ENCODE measurements at regions not wholly inside any gene's neighbourhood (a gene's known extent, or its start where the extent isn't known, plus 50 kb on each side); places are given as distances from the start of the nearest gene placed in this dataset.

- DNase-seq = no peak
These were observed 718.0 kb downstream of the EFNB2 start for GRCh38 chr13:105817498-105817897.

DNA sequence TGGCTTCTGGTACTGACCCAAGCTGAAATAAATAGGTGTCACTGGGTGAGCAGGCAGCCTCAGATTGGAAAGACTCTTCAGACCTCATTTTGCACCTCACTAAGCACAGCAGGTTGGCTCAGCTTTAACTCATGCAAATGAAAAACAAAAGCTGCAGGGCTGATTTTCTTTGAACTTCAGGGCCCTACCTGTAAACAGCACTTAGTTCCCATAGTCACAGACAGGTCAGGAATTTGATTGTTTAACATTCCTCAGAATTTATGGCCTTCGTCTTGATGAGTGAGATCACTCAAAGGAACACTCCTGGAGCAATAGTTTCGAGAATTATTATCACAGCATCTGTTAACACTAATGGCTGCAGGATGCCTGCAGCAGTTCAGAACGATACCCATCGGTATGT, 718.5 kb downstream of the EFNB2 start:
- no peak for DNase-seq

GRCh38 chr13:105814902-105815250, 720.6 kb downstream of the EFNB2 start:
- DNase-seq = no peak

- no peak for DNase-seq
These were observed 721.1 kb downstream of the EFNB2 start for GRCh38 chr13:105814219-105814901.

DNA sequence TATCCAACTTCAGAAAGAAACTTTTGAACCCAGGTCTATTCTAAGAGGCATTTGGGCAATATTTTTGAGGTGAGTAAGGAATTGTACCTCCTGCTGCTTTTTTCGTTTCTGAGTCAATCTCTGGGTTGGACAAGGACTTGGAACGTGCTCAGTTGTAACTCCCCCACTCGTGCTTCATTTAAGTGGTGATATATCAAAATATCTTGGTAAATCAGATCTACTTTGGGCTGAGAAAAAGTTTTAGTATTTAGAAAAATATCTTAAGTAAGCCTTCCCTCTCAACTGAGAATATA, 728.9 kb downstream of the EFNB2 start:
- no peak for DNase-seq

DNA sequence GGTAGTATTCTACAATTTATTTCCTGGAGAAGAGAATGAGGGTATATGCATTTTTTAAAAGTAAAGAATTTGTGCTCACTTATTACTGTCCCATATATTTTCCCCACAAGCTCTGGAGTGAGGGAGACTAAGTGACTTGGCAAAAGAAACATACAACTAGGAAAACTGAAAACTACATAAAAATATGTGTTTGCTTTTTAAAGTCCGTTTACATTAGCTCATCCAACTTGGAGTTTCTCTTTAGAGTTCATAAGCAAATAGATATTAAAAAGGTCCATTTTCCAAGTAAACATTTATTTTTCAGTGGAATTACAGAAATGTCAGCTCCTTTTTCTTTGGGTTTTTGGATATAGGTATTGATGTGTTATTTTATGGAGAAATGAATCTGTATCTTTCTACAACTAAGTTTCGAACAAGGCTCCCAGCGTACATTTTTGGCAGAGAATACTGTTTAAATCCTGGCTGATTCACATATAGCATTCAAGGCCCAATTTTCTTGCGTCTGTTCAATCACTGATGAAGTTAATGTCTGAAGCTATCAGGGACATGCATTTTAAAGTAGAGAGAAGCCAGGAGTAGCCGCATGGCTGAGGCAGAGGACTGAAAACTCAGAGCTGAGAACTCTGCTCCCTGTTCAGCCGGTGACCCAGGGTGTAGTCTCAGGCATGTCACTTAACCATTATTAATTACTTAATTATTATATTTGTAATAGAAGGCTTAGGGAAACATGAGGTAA, 729.4 kb downstream of the EFNB2 start:
- DNase-seq = no peak

DNA sequence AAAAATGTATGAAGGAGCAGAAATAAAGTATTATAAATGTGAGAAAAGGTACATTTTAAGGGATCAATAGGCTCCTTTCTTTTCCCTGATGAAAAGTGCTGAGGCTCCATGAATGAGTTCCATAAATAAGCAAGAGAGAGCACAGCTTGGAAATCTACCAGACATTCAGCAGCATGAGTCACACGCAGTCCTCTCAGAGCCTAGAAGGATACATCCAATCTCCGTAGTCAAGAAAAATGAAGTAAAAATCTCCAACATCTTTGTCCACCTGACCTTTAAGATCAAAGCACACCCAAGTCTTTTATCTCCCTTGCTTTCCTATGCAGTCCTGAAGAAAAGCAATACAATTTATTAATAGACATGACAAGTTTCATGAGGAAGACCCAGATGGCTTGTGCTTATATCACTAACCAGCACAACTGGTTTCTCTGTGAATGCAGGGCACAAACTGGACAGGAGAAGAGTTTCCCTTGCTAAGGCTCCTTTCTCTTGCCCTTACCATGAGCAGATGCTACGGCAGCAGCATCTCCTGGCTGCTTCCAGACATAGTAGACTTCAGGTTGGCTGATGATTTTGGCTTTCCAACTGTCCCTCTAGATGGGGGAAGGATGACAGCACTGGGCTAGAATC, 730.8 kb downstream of the EFNB2 start:
- no peak for DNase-seq

DNA sequence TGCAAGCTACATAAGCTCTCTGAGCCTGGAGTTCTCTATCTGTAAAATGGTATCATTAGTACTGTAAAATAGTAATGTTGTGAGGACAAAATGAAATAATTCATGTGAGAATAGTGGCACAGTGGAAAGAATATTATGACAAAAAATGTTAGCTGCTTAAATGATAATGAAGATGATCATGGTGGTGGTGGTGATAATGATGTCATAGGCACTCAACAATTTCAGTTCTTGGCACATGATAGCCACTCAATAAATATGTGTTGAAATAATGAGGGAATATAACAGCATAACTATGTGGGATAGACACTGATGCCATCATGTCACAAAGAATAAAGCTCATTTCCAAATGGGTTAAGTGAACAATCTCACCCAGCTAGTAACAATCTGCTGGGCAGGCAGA, 736.3 kb downstream of the EFNB2 start:
- DNase-seq = no peak

GRCh38 chr13:105798541-105798940, 736.9 kb downstream of the EFNB2 start:
- DNase-seq = no peak

DNA sequence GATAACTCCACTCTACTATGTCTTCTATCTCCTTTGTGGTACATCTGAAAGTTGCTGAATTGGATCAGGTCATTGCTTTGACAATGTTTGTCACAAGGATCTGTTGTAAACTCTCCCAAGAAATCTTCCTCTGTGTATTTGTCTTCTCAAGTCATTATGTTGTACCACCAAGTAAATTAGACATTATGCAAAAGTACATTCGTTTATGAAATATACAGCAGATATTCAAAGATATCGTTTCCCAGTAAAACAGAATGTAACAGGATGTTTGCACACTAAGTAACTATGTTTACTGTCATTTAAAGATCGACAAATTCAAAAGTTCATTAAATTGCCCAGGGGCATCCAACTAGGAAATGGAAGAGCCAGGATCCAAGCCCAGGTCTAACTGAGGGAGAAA, 739.4 kb downstream of the EFNB2 start:
- DNase-seq = no peak

- DNase-seq = no peak
These were observed 744.5 kb downstream of the EFNB2 start for GRCh38 chr13:105790923-105791322.

DNA sequence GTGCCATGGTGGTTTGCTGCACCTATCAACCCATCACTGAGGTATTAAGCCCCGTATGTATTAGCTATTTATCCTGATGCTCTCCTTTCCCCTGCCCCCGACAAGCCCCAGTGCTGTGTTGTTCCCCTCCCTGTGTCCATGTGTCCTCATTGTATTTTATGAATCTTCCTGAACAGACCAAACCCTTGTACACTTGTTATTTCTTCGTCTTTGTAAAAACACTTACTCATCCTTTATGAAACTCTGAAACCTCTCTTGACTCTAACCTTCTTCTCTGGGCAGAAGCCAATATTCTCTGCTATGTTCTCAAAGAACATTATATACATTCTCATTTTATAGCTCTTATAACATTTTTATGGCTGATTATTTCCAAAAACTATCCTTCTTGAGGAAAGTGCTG, 746.9 kb downstream of the EFNB2 start:
- DNase-seq = no peak

DNA sequence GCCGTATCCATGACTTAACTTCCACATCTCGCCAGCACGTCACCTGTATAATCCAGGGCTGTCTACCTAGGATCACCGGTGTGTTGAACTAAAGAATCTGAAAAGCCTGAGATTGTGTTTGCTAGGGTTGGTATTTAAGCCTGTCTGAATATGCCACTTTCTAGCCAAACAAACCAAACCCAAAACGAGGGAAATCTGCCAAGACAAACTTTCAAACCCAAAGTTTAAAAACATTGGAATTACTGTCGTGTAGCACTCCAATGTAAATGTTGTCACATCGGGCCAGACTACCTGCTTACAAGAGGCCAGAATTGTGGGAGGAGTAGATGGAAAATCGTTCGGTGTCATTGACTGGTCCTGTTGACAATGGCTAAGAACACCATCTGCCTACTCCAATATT, 747.8 kb downstream of the EFNB2 start:
- DNase-seq = no peak

GRCh38 chr13:105785436-105785835, 750.0 kb downstream of the EFNB2 start:
- DNase-seq = no peak

DNA sequence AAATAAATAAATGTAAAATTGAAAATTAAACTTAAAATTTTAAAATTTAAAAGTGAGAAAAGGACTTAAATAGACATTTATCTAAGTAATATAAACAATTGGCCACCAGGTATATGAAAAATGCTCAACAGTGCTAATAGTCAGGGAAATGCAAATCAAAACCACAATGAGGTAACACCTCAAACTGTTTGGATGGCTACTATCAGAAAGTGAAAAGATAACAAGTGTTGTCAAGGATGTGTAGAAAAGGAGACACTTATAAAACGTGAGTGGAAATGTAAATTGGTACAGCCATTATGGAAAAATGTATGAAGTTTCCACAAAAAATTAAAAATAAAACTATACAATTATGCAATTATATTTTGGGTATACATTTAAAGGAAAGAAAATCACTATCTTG, 752.2 kb downstream of the EFNB2 start:
- no peak for DNase-seq

DNA sequence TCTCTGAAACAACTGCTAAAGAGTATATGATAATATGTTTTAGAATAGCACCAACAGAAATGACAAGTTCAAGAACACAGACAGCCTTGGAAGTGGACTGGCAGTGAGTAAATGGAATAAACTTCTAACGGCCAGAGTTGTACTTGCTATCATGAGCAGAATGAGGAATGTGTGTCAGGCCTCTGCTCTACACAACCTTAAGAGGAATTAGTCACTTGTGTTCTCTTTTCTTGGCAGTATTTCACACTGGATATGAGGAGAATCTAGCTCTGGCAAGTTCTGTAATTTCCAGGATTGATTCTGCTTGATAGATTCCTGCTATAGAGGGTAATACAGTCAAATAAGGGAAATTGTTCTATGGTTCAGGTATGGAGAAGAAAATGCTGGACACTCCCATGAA, 757.3 kb downstream of the EFNB2 start:
- no peak for DNase-seq

GRCh38 chr13:105774739-105775460, 760.6 kb downstream of the EFNB2 start:
- DNase-seq = no peak

GRCh38 chr13:105773863-105774538, 761.5 kb downstream of the EFNB2 start:
- peak; percentile 76 for DNase-seq

GRCh38 chr13:105773241-105773640, 762.2 kb downstream of the EFNB2 start:
- no peak for DNase-seq

GRCh38 chr13:105764486-105764885, 771.0 kb downstream of the EFNB2 start:
- no peak for DNase-seq

DNA sequence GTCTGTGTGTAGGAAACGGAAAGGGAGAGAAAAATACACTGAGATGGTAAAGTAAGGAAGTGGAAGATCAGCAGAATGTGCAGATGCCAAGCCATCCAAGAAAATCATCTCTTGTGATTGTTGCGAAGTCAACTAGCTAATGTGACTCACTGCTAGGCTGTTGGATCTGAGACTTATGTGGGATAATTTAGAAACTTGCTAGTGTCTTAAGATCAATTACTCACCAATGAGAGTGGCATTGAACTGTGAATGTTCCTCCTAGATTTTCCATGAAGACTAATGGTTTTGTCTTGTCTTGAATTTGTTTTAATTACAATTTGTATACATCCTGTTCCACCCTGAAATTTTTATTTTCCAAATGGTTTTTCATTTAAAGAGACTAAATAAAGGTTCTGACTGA, 771.6 kb downstream of the EFNB2 start:
- no peak for DNase-seq

DNA sequence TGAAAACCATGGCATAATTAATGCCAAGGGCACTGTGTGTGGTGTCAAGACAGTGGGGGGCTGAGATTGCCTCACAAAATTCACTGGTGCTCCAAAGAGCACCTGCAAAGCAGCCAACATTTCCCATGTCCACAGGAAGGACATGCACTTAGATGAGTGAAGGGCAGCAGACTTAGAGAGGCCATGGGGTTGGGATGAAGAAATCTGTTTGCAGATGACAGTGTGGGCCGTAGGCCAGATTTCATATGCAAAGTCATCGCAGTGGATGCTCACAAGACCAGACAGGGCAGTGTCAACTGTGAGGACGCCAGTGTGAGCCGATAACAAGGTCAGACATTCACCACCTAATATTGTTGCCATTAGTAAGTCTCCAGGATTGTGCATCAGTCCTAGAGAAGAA, 773.4 kb downstream of the EFNB2 start:
- DNase-seq = no peak

Measured in NCI-H187 treated with DMSO at 0.1 percent for 48 hours (cell line).